GM06990 (cell line): ENCODE measurements at regions not wholly inside any gene's neighbourhood (a gene's known extent, or its start where the extent isn't known, plus 50 kb on each side); places are given as distances from the start of the nearest gene placed in this dataset.

ENCODE experiments used
- DNase-seq: peaks from one replicate; pipeline ENCODE4 v3.0.0-alpha.2; 2011; ENCODE audit not compliant: insufficient read length; ENCODE audit errors: extremely low read depth
- H3K27me3 ChIP-seq: replicated peaks from 2 replicates; pipeline ENCODE4 v1.6.0; 2011; ENCODE audit warnings: low read length; ENCODE audit not compliant: control insufficient read depth, insufficient read depth
- H3K36me3 ChIP-seq: 2 replicates; pipeline ENCODE4 v1.5.1; 2011; ENCODE audit warnings: low read length; ENCODE audit not compliant: control insufficient read depth, insufficient read depth
- H3K4me3 ChIP-seq: replicated peaks from 2 replicates; pipeline ENCODE4 v1.5.1; 2011; ENCODE audit warnings: low read depth, mild to moderate bottlenecking, control low read depth, low read length
- TF ChIP-seq, protein P1 (sequence below): IDR thresholded peaks from 2 replicates; pipeline ENCODE4 v1.5.1; 2011; ENCODE audit warnings: low read length, control low read depth, mild to moderate bottlenecking, inconsistent platforms; ENCODE audit not compliant: insufficient read depth, poor library complexity, severe bottlenecking

DNA sequence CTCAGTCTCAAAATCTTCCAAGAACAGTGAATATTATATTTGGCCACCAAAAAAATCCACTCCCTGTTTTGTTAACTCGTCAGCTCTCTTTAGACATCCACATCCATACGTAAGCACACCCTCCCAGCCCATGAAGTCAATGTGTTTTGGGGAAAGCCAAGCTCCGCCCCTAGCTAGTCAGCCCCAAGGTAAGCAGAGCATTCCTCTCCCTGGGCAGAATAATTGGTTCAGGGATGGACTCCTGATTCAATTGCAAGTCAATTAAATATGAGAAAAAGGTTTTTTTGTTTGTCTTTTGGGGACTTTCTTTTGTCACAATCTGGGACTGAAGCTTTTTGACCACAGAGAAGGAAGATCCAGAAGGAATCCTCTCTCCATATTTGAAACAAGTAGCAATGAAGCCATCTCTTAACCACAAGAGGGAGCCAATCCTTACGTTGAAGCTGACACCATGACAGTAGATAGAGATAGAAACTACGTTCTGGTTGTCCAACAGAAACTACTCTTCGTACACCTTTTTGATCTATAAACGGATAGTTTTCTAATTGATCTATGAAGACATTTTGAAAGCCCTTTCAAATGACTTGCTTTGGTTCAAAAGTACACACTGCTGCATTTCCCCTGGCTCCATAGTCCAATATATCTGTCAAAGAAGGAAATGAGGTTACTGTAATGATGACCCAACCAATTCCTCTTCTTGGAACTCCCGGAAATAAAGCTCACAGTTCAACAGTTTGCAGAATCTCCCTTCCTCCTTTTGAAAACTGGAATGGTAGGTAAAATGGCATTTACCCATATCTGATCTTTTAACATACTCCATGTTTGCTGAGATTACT, 166.4 kb downstream of the TLE1 start:
- no peak for DNase-seq

DNA sequence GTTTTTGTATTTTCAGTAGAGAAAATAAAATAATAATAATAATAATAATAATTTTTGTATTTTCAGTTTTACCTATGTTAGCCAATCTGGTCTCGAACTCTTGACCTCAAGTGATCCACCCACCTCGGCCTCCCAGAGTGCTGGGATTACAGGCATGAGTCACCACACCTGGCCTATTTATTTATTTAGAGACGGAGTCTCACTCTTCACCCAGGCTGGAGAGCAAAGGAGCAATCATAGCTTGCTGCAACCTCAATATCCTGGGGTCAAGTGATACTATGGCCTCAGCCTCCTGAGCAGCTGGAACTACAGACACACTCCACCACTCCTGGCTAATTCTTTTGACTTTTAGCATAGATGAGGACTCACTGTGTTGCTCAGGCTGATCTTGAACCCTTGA, 167.5 kb downstream of the TLE1 start:
- H3K36me3 ChIP-seq: no peaks in the 10 kb centered on the region
- no peak for DNase-seq
- H3K27me3 ChIP-seq: no peaks in the 10 kb centered on the region
- TF ChIP-seq, protein P1, sequence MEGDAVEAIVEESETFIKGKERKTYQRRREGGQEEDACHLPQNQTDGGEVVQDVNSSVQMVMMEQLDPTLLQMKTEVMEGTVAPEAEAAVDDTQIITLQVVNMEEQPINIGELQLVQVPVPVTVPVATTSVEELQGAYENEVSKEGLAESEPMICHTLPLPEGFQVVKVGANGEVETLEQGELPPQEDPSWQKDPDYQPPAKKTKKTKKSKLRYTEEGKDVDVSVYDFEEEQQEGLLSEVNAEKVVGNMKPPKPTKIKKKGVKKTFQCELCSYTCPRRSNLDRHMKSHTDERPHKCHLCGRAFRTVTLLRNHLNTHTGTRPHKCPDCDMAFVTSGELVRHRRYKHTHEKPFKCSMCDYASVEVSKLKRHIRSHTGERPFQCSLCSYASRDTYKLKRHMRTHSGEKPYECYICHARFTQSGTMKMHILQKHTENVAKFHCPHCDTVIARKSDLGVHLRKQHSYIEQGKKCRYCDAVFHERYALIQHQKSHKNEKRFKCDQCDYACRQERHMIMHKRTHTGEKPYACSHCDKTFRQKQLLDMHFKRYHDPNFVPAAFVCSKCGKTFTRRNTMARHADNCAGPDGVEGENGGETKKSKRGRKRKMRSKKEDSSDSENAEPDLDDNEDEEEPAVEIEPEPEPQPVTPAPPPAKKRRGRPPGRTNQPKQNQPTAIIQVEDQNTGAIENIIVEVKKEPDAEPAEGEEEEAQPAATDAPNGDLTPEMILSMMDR: no peak
- no peak overlapping the region for H3K4me3 ChIP-seq

More for the DNA sequence above, 166.4 kb downstream of the TLE1 start:
- Histone ChIP-seq H3K36me3 (no peaks in the 10 kb centered on the region), H3K4me3 (no peak overlapping the region), H3K27me3 (no peaks in the 10 kb centered on the region)
- TF ChIP-seq, protein P1: peak; percentile 37

GRCh38 chr9:81519816-81520495, 169.4 kb downstream of the TLE1 start:
- no peak for DNase-seq
- H3K4me3 ChIP-seq: no peak overlapping the region
- H3K27me3 ChIP-seq: no peaks in the 10 kb centered on the region
- TF ChIP-seq, protein P1: no peak
- H3K36me3 ChIP-seq: no peaks in the 10 kb centered on the region

GRCh38 chr9:81517954-81518353, 171.4 kb downstream of the TLE1 start:
- Histone ChIP-seq H3K27me3 (no peaks in the 10 kb centered on the region), H3K36me3 (no peaks in the 10 kb centered on the region), H3K4me3 (no peak overlapping the region)
- TF ChIP-seq, protein P1: no peak
- DNase-seq: no peak

- Histone ChIP-seq H3K36me3 (no peaks in the 10 kb centered on the region), H3K27me3 (no peaks in the 10 kb centered on the region), H3K4me3 (no peak overlapping the region)
- TF ChIP-seq, protein P1: no peak
- DNase-seq: no peak
Measured at GRCh38 chr9:81513059-81513458, 176.3 kb downstream of the TLE1 start.
